Eye (tissue), 1 donor: ENCODE measurements at regions not wholly inside any gene's neighbourhood (a gene's known extent, or its start where the extent isn't known, plus 50 kb on each side); places are given as distances from the start of the nearest gene placed in this dataset.
A peak's percentile ranks its signal among the peaks of the same experiment; 100 is the strongest.

ENCODE experiments used
- DNase-seq: peaks from one replicate; pipeline ENCODE4 v3.0.0-alpha.2; 2015

- no peak for DNase-seq
Measured at GRCh38 chr2:128640845-128641360, 322.2 kb upstream of the HS6ST1 start.

- no peak for DNase-seq
Measured at GRCh38 chr2:128641421-128642080, 322.9 kb upstream of the HS6ST1 start.

DNA sequence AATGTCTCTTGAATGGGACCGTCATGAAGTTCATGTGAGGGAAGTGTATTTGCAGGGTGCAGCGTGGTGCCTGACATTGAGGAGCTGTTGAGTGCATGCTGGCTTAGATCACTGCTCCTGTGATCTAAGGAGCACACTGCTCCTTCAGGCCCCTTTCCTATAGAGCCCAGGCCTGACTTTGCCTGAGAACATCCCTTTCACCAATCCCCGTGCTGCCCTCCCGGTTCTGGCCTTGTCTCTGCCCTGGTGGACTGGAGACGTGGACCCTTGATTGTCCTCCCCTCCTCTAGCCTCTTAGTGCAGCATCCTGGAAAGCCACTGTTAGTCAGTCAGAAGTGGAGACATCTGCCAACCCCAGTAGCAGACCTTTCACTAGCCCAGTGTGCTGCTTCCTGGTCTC lies 323.6 kb upstream of the HS6ST1 start:
- no peak for DNase-seq

- no peak for DNase-seq
Measured at GRCh38 chr2:128642821-128643220, 324.2 kb upstream of the HS6ST1 start.

GRCh38 chr2:128643221-128644065 lies 324.8 kb upstream of the HS6ST1 start:
- DNase-seq = no peak

- peak; percentile 94 for DNase-seq
Measured at GRCh38 chr2:128644156-128644555, 325.5 kb upstream of the HS6ST1 start.

DNA sequence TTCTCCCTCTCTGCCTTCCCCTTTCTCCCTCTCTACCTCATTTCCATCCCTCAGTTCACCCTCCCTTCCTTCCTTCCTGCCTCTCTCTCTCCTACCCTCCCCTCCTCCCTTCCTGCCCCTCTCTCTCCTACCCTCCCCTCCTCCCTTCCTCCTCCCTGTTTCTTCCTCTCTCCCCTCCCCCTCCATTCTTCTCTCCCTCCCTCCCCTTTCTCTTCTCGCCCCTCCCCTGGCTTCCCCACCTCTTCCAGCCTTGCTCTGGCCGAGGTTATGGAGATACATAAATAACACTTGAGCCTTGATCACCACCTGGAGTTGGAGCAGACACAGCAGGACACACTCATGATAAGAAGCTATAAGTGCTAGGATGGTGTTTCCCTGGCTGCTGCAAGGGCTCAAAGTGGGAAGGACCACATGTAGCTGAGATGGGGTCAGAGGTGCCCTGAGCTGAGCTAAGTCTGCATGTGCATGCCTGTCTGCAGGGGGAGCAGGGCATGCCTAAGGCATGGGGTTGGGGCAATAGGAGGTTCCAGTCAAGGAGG lies 326.1 kb upstream of the HS6ST1 start:
- peak; percentile 85 for DNase-seq

- DNase-seq = no peak
Measured at GRCh38 chr2:128645631-128646030, 327.0 kb upstream of the HS6ST1 start.

DNA sequence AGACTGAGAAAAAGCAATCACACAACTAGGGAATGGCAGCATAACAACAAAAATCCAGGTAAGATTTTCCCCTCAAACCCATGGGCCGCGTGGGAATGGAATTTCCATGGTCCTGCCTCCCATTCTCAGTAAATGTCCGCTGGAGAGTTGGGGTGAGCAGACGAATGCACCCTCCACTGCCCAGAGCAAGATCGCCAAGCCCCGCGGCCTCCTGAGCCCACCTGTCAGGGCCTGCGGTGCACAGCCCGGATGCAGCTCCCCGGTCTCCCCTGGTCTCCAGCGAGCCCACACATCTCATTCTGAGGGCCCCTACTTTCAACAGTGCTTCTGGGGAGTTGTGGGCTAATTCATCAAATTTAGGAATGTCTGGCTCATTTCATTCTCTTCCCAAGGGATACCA lies 327.4 kb upstream of the HS6ST1 start:
- DNase-seq = no peak

DNA sequence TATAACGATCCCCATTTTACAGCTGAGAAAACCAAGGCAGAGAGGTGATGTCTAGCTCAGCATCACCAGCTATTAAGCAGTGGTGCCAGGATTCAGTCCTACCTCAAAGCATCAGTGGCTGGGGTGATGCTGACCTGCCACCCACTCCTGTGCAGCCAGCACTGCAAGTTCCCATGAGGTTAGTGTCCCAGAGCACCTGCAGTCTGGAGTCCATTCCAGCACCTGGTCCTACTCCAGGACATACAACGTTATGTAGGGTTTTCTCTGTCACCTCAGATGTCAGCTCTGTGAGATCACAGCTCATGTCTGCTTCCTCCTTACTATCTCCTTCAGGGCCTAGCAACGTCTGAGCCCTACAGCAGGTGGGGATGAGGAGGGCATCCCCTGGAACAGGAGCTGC lies 328.0 kb upstream of the HS6ST1 start:
- DNase-seq = no peak

- no peak for DNase-seq
Measured at GRCh38 chr2:128651000-128651399, 332.3 kb upstream of the HS6ST1 start.

- DNase-seq = no peak
Measured at GRCh38 chr2:128654408-128654807, 335.7 kb upstream of the HS6ST1 start.

DNA sequence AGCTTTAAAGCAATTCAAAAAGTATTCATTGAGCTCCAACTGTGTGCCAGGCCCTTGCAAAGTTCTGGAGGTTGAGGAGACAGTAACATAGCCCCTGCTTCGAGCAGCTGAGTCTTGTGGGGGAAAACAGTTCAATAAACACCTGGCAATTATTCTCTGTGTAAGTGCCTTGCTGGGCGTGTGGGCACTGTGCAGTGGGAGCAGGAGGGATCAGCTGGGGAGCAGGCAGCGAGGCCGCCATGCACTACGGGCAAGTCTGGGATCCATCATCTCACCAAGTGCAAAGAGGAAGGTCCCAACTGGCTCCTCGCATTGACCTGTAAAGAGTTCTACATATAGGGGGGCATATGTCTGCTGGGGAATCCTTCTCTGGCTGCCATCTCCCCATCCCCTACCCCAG lies 342.2 kb upstream of the HS6ST1 start:
- no peak for DNase-seq

- no peak for DNase-seq
Measured at GRCh38 chr2:128661311-128661710, 342.6 kb upstream of the HS6ST1 start.

DNA sequence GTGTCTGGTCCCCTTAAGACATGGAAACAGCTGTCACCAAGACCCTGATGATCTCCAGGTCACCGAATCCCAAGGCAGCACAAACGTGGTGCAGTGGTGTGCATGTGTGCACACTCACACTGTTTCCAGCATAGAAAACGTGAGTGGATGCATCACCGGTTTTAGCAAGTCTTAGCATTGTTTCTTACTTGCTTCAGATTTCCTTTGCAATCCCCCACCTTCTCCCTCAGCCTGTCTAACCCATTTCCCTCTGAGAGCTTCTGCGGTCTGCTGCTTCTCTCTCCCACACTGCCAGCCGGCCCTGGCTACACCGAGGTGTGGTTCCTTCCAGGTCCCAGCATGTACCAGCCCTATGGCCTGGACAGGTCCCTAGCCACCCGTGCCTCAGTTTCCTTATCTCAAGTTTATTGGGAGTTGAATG lies 343.4 kb upstream of the HS6ST1 start:
- peak; percentile 54 for DNase-seq

- no peak for DNase-seq
Measured at GRCh38 chr2:128663371-128664050, 344.8 kb upstream of the HS6ST1 start.

DNA sequence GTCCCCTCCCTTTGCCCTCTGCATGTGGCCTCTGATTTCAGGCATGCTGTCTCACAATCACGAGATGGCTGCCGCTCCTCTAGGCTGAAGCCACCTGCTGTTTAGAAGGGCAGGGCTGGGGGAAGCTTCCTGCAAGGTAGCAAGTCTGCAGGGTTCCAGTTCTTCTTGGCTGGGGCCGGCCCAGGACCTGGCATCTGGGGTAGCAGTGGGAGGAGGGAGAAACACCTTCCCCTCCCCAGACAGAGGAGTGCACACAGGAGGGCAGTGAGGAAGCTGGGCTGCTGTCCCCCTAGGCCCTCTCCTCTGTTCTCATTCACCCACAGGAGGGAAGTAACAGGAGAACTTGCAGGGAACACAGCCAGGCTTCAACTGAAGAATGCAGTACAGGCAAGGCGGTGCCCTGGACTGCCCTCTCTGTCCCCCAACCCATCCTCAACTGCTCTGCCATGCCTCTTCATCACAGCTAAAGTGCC lies 345.9 kb upstream of the HS6ST1 start:
- DNase-seq = peak; percentile 50

DNA sequence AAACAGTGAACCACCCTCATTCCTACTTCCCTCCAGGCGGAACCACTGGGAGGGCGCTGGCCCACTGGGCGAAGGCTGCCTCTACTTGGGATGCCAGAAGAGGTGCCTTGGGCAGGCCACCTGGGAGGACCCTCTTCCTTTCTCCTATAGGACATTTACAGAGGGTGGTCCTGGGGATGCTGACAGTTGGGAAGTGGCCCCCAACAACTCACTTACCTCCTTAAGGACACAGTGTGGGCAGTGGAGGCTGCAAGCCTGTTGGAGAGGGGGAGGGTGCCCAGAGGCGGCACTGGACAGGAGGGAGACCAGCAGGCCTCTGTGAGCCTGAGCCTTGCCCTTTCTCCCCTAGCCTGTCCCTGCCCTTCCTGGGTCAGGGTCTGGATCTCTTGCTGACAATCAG lies 346.4 kb upstream of the HS6ST1 start:
- no peak for DNase-seq

DNA sequence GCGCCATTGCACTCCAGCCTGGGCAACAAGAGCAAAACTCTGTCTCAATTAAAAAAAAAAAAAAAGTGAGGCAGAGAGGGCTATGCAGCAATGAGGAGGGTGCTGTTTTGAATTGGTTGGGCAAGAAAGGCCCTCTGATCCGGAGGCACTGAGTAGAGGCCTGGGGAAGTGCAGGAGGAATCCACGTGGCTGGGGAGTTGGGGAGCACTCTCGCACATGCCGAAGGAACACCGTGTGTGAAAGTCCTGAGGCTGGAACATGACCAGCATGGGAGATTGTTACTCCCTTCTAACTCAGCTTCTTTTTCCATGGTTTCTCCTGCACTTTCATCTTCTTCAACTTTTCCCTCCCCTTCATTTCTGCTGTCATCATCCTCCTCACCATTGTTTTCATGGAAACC lies 347.9 kb upstream of the HS6ST1 start:
- DNase-seq = no peak

DNA sequence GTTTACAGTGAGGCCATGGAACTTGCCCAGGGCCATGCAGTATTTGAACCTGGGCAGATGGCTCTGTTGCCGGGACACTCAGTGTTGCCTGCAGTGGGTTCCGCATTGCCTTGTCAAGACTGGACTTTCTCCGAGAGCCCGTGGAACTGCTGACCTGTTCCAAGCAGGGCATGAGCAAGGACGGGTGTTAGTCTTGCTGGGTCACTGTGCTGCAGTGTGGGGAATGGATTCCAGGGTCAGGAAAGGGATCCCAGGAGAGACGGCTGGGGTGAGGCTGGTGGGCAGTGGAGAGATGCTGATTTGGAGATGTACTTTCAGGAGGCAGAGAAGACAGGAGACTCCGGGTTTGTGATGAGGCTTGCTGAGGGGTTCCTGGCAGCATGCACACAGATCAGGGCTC lies 348.7 kb upstream of the HS6ST1 start:
- no peak for DNase-seq

- no peak for DNase-seq
Measured at GRCh38 chr2:128668946-128669345, 350.3 kb upstream of the HS6ST1 start.

GRCh38 chr2:128670066-128670465 lies 351.4 kb upstream of the HS6ST1 start:
- DNase-seq = no peak
